Daoy (cell line): ENCODE measurements at regions not wholly inside any gene's neighbourhood (a gene's known extent, or its start where the extent isn't known, plus 50 kb on each side); places are given as distances from the start of the nearest gene placed in this dataset.
"Not testable (repeated sequence)": the region's sequence is repeated elsewhere in the genome, so short reads cannot be mapped to it uniquely, and the experiment has no call there.

Experiments
- DNase-seq: peaks from one replicate; pipeline ENCODE4 v3.0.0-alpha.2; 2015; ENCODE audit warnings: low read depth

DNA sequence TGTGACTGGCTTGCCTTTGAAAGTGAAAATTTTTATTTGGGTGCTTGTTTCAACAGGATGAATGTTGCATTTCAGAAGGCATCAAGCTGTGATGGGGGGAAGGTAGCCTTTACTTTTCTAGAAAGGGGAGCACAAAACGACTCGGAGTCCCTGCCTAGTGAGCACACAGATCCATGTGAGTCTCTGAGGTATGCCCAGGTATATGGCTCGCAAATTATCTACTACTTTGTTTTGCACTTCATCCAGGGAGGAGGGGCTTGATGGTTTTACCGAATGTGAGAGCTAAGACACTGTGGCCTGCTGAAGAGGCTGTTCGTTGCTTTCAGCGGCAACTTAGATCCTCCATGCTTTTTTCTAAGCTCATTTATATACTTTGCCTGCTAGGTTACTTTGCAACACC lies 537.7 kb upstream of the PTBP2 start:
- DNase-seq = no peak

DNA sequence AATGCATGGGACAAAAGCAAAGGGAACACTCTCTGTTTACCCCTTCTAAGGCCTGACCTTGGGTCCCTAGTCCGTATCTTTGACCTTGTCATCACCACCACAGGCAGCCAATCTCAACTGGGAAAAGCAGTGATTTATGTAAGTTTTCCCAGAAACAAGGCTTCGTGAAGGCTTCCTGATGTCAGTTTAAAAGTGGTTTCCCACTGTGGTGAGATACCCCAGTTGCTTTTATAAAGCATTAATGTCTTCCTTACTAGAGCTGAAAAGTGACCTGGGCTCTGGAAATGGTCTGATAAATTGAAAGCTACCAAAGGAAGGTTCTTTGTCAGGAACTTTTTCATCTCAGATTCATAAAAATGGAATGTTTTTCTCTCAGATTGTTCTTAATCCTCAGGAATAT lies 536.4 kb upstream of the PTBP2 start:
- no peak for DNase-seq

DNA sequence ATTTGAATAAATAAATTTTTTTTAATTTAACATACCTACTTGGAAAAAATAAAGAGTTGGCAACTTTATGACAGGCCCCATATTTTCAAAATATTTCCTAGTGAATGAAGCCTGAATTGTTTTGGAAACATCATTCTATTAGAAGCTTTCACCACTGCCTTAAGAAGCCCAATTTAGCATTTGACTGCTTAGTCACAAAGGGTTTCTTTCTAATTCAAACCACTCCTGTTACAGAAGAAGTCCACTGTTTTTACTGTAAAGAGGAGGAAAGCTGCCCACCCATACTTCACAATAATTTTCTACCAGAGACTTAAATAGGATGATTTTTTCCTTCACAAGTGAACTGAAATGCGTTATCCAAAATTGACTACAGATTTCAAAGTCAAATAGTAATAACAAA lies 534.6 kb upstream of the PTBP2 start:
- DNase-seq = no peak

DNA sequence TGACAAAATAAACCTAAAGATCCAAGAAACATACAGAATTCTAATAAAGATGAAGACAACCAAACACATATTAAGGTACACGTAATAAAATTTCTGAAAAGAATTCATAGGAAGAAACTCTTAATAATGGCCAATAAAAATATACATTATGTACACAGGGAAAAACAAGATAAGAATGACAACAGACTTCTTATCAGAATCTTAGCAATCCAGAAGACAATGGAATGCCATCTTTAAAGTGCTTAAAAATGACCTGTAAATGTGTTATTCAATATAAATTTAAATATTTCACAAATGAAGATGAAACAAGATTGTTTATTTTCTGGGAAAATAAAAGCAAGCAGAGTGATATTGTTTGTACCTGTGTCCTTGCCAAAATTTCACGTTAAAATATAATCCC lies 530.4 kb upstream of the PTBP2 start:
- no peak for DNase-seq

DNA sequence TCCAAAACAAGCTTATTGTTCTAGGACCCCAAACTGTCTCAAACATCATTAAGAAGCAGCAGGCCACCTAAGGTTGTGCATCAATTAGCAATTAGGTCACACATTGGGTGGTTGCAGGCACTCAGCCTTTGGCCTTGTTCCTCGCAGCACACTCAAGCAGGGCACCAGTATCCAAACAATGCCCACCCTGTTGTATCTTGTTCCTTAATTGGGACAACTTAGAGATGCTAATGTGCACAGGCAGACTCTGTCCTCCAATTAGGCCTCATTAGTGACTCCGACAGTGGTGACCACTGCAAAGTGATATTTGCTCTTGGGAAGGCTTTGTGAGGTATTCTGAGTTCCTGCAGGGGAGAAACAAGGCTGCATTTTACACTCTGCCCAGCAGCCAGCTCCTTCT lies 515.1 kb upstream of the PTBP2 start:
- DNase-seq = no peak

DNA sequence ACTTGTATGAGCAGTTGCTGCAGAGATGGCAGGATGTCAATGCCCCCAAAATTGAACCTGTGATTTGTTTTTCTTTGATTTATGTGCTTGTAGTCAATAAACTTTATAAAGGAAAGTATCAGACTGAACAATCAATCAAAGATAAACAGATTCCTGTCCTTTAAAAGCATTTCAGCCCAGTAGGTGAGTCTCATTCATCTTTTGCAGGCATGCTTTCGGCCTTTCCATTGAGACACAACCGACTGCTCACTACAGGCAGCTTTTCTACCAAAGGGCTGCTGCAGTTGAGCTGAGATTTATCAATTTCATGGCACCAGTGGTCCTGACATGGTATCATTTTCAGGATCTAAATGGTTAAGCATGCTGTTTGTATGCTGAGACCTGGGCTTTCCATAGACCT lies 513.6 kb upstream of the PTBP2 start:
- DNase-seq = no peak

DNA sequence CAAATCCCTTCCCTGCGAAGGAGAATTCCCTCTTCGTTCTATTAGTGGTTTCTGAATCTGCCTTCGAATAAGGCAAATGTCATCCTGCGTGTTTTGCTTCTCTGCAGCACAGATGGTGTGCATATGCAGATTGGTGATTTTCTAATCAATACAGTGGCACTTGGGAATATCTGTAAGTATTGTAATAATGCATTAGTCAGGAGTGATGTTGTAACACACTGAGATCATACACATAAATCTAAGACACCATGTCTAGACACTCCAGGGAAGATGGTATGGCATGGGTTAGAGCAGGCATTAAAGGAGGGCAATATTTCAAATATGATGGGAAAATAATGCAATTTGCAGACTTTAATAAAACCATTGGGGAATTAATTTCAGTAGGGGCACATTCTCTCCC lies 513.2 kb upstream of the PTBP2 start:
- DNase-seq = no peak

DNA sequence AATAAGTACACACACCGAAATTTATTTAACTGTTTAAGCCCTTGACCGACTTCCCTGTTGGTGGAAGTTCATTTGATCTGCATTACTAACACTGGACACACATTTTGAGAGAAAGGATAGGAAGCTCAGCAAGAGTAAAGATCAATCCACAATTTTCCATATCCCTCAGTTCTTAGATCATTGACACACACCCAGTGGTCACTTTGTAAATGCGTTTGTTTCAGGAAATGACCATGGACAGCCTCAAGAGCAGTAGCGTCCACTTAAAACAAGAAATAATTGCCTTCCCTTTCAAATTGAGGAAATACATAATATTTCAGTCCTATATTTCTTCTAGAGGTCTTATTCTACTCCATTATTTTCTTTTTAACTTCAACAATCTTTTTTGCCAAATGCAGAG lies 511.5 kb upstream of the PTBP2 start:
- DNase-seq = no peak

DNA sequence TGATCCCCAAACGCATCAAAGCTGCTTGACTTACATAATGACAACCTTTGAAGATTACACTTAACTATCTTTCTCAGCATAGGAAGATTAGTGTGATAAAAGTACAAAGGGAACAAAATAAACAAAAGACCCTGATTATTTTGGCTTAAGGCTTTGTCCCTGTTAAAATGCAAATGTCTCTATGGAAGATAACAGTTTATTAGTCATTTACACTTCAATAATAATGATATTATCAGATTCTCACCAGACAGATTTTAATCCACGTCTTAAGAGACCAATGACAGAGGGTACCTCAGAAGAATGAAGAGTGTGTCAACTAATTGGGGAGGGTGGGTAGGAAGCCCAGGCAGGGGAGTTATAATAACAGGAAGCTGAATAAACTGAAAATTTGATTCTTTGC lies 510.4 kb upstream of the PTBP2 start:
- DNase-seq = no peak

DNA sequence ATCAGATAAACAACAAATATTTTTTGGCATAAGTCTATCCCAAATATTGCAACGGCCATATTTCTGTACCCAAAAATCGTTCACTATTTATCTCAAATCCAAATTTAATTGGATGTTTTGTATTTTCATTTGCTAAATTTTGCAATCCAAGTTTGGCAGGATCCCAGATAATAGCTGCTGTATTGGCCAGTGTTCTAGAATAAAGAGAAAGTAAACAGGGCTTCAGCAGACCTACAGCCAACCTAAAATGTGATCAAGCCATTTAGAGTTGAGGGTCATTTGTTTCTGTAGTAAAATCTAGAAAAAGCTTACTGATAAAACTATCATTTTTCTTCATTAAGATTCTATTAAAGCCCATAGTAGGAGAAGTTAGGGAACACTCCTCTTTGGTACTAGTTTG lies 506.6 kb upstream of the PTBP2 start:
- DNase-seq = no peak

DNA sequence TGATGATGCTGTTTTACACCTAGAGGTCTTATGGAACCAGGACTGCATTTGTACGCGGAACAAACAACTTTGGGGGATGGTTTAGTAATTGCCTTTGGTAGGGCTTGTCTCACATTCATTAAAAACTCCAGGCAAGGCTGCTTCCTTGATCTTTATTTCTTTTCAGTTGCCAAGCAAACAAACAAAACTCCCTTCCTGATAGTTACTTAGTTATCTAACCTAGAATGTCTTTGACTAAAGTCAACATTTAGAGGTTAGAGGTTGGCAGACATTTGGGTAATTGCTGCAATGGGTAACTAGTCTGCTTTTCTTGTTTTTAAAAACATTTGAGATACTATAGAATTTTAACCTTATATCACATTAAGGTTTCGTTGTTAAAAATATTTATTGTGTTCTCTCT lies 500.9 kb upstream of the PTBP2 start:
- no peak for DNase-seq

DNA sequence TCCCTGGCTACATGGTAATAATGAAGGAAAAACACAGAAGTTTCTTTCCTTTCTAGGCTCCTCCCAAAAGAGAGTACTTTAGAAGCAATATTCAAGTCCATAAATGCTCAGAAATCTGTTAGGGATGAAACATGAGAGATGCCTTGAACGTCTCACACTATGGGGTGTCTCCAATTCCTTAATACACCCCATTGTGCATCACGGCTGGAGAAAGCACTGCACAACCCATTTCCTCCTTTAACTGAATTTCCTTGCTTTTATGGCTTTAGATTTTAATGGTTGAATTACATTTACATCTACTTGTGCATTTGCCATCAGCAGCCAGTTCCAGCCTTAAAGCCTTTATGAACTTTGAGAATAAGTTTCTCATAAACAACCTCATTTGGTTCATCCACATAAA lies 498.9 kb upstream of the PTBP2 start:
- no peak for DNase-seq

DNA sequence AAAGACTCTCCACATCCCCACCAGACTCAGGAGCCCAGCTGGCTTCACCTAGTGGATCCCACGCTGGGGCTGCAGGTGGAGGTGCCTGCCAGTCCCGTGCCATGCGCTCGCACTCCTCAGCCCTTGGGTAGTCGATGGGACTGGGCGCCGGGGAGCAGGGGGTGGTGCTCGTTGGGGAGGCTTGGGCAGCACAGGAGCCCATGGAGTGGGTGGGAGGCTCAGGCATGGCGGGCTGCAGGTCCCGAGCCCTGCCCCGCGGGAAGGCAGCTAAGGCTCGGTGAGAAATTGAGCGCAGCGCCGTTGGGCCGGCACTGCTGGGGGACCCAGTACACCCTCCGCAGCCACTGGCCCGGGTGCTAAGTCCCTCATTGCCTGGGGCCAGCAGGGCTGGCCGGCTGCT lies 497.4 kb upstream of the PTBP2 start:
- not testable (repeated sequence) for DNase-seq

DNA sequence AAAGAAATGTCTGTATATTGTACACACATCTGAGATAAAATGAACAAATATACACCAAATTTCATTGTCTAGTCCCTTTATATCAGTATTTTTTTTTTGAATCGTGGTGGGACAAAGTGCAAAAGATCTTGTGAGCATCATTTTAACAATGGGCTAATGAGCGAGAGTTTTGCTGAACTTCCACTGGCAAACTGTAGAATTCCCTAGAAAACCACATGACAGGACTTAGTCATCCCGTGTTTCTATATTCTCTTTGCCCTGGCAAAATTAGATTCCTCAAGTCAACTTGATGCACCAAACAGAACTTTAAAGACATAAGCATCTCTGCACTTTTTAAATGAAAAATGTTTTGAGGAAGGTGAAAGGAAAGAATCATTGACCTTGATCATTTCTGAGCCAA lies 488.2 kb upstream of the PTBP2 start:
- no peak for DNase-seq

DNA sequence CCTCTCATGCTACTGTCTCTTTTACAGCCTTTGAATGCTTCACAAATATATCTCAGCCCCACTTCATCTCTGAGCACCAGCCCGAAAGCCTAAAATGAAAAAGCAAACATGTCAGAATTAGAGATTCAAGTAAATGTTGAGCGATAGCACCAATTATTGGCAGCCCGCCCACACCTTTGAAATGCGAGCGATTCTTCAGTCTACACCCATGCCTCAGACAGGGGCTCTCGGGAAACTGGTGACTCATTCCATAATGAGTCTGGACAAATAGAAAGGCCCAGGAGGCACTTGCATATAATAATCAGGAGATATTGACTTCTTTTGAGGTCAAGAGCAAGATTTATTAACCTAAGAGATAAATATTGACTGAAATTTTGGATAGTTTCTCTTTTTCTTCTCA lies 487.3 kb upstream of the PTBP2 start:
- DNase-seq = peak; percentile 82

DNA sequence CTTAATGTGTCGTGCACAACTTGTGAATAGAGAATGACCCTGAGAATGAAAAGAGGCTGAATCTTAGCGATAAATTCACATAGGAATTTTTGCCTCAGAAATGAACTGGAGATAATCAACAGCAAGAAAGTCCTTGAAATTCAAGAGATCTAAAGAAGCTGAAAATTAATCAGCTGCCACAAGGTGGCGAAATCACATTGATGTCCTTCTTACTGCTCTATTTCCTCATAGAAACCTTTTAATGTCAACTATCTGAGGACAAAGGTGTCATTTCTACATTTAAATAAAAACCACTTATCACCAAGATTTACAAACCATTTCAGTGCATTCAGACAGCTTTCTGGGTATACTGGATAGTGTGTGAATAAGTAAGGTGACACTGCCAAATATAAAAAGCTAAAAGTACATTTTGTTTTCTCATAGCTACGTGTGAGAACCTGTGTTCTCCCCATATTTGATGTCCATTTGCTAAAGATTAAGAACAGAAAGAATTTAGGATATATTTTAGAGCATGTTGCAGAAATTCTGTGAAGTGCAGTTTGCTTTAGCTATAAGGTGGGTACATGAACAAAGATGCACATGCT lies 485.3 kb upstream of the PTBP2 start:
- DNase-seq = peak; percentile 66

DNA sequence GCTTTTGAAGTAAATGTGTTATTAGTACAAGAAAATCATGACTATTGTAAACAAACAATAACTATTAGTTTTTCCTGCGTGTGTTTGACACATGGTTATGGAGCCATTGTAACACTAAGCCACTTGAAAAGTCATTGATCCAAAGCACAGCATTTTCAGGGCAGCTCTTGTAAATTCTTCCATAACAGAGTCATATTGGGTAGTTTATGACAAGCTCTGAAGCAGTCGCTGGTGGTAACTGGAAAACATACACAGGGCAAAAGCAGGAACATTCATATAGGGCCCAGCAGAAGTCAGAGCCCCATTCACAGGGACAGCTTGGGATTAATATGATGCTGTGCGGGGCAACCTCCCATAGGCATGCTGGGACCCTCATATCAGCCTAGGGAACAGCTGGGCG lies 483.2 kb upstream of the PTBP2 start:
- no peak for DNase-seq

DNA sequence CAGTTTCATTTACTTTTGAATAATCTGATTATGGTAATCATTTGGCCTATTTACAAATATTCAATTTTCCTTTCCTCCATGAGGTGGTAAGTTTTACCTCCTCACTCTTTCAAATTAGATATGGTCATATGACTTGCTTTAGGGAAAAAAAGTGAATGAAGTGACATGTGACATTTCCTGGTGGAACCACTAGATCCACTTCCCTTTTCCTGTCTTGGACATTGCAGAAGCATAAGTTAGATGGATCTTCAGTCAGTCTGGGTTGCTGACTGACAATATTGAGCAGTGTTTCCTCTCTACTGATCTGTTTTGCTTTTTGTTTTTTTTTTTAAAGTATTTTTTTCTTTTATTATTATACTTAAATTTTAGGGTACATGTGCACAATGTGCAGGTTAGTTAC lies 481.1 kb upstream of the PTBP2 start:
- no peak for DNase-seq

DNA sequence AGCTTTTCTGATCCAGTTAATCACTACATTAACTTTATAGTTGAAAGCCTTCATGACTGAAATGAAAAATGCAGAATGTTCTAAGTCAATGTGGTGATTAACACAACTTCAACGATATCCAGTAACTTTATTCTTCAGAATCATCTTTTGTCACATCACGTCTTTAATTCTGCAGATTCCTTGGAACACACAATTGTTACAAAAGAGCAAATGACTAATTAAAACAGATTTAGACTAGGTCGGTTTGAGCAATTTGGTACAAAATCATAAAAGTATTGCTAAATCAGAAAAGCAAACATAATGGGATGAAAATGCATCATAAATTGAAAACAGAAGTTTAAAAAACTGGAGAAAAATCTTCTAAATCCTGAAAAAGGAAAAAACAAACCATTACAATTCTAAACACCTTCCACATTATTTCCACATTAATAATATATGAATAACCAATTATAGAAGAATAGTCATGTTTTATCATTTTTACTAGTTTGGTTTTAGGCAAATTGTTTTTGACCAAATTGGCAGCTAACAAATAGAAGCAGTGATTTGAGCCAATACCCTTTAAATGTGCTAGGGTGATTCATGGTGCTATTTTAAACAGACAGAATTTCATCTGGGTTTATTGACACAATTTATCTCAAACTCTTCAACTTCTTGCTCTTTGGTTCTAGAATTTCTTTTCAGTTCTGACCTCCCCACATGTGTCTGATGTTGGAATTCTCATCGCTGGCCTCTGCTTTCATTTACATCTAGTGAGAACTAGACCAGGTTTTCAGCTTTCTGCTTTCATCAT lies 468.1 kb upstream of the PTBP2 start:
- no peak for DNase-seq

DNA sequence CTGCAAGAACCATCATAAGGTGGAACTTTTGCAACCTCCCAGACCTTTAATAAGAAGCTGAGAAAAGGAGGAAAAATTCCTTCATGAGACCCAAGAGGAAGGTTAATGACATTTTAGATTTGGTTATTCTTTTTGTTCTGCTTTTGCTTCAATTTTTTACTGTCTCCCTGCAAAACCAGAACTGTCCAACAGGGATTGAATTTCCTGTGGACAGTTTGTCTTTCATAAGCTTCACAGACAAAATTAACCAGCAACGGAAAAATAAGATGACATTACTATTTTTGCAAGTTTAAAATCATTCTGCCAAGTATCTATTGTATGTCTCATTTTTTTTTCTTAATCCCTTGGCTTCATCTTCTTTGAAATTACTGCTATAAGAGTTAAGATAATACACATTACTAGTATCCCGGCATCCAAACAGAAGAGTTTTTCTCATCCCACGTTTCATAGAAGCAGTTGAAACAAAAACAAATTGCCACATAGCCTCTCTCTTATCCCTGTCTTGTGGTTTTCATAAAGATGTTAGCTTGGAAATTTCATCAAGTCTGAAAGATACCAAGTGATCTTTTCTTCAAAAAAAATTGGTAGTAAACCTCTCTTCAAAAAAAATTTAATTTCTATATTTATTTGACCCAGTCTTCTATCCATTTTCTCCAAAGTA lies 465.3 kb upstream of the PTBP2 start:
- no peak for DNase-seq

DNA sequence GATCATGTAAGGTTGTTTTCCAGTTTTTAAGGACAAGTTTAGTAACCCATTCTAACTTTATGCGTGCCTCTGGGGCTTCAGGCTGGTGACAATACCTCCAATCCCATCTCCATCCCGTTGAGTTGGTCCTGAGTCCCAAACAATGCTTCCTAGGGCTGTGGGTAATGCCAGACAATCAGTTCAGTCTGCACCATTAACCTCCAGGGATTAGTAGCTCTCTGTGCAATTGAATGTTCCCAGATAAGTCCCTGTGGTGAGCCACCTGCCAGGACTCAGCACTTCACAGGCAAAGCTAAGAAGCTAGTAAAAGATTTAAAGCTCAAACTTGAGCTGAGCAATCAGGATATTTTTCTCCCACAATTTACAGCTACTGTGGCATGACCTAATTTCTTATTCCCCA lies 462.2 kb upstream of the PTBP2 start:
- DNase-seq = no peak

DNA sequence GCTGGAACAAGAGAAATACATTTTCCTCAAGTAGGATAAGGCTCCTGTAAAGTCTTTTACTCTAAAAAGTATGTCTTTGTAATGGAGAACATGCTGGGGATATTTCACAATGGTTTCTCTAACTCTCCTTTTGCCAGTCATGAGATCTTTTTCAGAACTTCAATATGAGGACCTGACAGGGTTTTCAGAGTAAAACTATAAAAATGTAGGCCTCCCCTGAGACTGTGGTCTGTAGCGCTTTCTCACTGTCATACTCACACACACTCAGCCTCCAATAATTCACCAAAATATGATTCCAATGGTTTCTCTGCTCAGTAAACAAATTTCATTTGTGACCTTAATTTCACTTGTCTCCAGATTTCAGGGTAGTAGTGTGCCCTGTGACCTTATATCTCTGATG lies 440.1 kb upstream of the PTBP2 start:
- no peak for DNase-seq

DNA sequence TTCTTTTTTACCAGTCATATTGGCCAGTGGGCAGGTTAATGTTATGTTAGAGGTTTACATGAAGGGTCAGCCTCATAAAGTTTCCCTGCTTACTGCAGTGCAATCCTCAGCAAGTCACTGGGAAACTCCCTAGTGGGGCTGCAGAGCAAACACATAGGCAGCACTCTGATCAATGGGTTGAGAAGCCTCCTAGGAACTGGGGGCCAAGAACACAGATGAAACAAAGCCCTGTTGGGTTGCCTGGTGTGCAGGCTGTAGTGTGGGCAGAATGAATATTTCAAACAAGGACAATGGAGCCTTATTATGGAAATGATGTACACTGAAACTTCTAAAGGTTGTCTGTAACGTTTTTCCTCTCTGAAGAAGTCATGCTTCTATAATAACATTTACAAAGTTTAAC lies 431.6 kb upstream of the PTBP2 start:
- no peak for DNase-seq

DNA sequence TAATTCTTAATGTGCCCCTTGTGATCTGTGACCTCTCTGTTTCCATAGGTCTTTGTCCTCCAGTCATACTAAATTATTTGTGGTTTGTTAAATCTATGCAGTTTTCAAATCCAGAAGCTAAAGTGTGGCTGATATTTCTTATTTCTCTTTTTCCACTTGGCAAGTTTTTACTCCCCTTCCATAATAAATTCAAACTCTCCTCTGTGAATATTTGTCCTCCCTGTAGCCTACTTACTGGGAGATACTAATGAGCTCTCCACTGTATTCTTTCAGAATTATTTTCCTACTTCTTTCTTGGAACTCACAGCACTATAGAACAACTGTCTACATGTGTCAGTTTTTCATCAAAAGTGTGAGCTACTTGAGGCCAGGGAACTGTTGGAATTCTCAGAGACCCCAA lies 430.8 kb upstream of the PTBP2 start:
- no peak for DNase-seq
